Peyer's patch (tissue), 4 donors: ENCODE measurements at regions not wholly inside any gene's neighbourhood (a gene's known extent, or its start where the extent isn't known, plus 50 kb on each side); places are given as distances from the start of the nearest gene placed in this dataset.

ENCODE experiments used
- POLR2A ChIP-seq, 2 donors: fragments of 450-650 bp; IDR thresholded peaks; one replicate each; pipeline ENCODE4 v1.5.1; 2017; ENCODE audit warnings: antibody characterized with exemption in 2 of 2, mild to moderate bottlenecking in 2 of 2, moderate library complexity in 2 of 2
- TF ChIP-seq, protein P1 (sequence below), 6 experiments: fragments of 450-650 bp in 4 of 6; fragments of 200-600 bp in 2 of 6; sonication (generic) in 1 of 6; IDR thresholded peaks; one replicate each; pipeline ENCODE4 v1.5.1; 2017 to 2019; ENCODE audit warnings: antibody characterized with exemption in 6 of 6, mild to moderate bottlenecking in 3 of 6, moderate library complexity in 1 of 6

DNA sequence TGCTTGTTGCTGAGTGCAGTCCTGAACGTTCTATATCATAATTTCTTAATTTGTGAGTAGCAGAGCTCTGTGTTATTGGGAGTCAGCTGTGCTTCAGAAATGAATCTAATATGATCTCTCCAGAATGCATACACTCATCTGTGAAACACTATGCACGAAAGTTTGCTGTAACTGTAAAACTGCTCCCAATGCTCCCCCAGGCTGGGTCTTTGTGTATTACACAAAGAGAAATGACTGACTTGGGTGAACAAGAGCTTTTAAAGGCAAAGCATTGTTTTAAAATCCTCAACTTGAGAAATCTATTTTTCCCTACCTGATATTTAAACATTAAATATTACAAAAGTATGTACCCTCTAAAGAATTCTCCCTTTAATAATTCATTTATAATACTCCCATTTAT, 636.7 kb upstream of the KIF2B start:
- TF ChIP-seq, protein P1, sequence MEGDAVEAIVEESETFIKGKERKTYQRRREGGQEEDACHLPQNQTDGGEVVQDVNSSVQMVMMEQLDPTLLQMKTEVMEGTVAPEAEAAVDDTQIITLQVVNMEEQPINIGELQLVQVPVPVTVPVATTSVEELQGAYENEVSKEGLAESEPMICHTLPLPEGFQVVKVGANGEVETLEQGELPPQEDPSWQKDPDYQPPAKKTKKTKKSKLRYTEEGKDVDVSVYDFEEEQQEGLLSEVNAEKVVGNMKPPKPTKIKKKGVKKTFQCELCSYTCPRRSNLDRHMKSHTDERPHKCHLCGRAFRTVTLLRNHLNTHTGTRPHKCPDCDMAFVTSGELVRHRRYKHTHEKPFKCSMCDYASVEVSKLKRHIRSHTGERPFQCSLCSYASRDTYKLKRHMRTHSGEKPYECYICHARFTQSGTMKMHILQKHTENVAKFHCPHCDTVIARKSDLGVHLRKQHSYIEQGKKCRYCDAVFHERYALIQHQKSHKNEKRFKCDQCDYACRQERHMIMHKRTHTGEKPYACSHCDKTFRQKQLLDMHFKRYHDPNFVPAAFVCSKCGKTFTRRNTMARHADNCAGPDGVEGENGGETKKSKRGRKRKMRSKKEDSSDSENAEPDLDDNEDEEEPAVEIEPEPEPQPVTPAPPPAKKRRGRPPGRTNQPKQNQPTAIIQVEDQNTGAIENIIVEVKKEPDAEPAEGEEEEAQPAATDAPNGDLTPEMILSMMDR (IDR thresholded peaks at IDR 0.05): no peak
- TF ChIP-seq POLR2A (IDR thresholded peaks at IDR 0.05): no peak
